ENCODE measurements at regions not wholly inside any gene's neighbourhood (a gene's known extent, or its start where the extent isn't known, plus 50 kb on each side); places are given as distances from the start of the nearest gene placed in this dataset.

DNA sequence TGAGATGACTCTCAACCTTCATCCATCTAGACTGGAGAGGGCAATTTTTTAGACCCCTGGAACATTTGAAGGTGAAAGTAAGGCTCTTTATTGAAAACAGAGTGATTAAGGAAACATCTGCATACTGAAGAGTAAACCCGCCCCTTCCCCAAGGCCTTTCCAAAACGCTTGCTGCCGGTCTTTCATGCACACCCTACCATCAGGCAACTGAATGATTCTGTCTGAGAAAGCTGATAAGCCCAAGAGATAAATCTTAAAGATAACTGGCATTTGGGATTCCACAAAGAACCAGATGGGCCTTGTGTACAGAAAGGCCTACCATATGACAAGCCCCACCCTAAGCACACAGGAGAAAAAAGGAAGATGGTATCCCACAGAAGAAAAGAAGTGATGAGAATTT, 54.4 kb upstream of the PIK3R1 start:
- DNase-seq (ENCODE audit: low spot score), result no peak

DNA sequence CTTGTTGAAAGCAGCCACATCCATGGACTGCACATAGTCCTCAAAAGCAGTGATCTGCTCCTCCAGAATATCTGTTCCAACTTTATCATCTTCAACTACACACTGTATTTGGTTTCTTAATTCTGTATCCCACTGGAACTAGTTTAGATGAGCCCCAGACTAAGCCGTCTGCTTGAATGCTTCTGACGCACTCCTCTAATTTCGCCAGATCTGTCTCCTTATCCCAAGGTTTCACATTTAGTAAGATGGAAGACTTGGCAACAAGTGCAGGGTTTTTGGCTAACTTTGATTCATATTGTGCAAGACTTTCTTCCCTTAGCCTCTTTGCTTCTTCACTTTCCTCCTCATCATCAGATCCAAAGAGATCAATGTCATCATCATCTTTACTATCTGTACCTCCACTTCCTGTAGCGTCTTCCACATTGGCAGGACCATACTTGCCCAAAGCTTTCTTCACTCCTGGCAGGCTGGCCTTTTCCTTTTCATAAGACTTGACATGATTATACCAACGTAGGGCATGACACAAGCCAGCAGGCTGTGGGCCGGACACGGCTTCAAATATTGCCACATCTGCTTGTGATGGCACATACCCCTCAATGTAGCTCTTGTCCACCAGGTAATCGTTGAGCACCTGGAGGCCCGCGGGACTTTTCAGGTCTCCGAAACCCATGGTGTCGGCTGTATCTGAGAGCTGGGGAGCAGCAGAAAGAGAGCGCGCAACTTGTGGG, 56.2 kb upstream of the PIK3R1 start:
- DNase-seq (ENCODE audit: low spot score), result no peak

DNA sequence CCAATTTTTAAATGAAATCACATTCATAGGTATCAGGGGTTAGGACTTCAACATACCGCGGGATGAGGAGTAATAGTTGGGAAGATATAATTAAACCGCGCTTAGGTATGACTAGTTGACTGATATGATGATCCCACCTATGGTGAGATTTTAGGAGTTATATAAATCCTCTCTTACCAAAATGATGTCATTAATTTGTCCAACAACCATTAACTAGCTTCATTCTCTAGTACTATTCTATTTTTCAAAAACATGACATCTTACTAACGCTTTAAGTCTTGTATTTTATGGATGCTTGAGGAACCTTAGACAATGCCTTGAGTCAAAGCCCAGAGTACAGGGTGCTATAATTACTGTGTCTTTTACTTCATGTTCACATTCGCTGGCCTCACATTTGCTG, 59.6 kb upstream of the PIK3R1 start:
- no peak for DNase-seq (ENCODE audit: low spot score)

DNA sequence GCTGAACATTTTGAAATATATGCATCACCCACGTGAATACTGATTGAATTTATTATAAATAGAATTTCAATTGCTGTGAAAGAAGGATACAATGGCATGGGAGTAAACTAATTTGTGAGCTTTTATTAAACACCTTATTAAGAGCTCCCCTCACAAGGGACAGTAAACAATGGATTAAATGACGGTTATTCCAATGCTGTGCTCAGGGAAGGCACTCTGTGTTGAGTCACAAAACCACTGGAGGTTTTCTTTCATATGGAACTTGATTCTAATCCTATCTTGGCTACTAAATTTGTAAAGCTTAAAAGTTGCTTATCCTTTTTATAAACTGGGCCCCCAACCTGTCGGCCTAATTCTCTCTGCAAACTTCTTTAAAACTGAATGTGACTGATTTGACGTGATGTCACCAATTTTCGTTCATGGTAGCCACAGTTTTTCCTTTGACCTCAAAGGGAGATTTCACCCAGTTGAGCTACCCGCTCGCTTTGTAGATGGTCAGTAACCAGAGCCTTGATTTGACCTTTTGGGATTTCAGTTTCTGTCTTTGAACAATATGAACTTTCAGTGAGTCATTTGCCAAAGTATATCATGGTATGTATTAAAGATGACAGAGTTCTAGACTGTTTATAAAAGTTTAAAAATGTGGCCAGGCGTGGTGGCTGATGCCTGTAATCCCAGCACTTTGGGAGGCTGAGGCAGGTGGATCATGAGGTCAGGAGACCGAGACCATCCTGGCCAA, 61.3 kb upstream of the PIK3R1 start:
- no peak for DNase-seq (ENCODE audit: low spot score)

DNA sequence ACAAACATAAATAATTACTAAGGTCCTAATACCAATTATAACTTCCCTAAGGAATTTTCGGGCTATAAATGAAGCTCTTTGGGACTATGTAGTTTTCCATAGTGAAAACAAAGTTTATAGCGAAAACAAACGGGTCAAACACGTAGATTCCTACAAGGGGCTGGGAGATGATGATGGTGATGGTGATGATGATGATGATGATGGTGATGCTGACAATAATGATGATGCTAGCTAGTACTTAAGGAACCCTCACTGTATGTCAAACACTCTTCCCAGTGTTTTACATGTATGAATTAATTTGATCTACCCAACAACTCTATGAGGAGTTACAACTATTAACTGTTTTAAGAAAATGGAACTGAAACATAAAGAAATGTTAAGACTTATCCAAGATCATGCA, 63.7 kb upstream of the PIK3R1 start:
- DNase-seq (ENCODE audit: low spot score), result no peak

DNA sequence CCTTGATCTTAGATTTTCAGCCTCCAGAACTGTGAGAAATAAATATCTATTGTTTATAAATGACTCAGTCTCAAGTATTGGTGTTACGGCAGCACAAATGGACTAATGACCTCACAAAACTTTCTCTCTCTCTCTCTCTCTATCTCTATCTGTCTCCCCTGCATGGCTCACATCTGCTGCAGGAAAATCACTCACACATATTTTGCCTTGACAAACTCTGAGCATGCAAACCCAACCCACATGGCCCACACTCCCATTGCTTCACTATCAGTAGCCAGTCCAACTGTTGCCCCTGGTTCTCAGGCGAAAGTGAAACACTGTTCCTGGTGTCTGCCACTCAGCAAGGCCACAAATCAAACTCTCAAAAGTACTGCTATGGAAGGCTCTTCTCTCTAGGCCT, 66.4 kb upstream of the PIK3R1 start:
- DNase-seq (ENCODE audit: low spot score), result no peak

DNA sequence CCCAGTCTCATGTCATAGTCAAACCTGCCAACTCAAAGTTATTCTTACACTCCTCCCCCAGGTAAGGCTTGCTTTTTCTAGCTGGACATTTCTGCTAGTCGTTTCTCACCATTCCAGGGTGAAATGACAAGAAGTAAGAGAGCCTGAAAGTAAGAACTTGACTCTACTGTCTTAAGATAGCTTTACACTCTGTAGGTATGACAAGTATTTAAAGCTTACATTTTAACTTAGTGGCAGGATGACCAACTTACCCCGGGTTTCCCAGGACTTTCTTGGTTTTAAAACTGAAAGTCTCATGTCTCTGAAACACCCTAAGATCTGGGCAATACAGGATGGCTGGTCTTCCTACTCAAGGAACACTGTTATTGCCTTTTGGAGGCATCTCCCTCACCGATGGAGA, 67.5 kb upstream of the PIK3R1 start:
- DNase-seq (ENCODE audit: low spot score), result no peak

DNA sequence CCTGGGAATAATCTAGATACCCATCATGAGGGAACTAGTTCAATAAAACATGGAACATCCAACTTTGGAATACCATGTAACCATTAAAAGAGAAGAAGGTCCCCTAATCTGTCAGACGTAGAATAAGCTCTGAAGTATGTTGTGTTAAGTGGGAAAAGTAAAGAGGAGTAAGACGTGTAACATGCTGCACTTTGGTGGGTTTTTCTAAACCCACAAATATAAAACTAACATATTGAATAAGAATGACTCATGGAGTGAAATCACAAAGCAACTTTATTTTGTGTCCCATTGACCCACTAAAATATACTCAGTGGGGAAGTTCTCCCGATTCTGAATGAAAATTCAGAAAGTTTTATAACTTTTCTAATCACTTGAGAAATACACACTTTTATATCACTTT, 67.9 kb upstream of the PIK3R1 start:
- DNase-seq (ENCODE audit: low spot score), result no peak

DNA sequence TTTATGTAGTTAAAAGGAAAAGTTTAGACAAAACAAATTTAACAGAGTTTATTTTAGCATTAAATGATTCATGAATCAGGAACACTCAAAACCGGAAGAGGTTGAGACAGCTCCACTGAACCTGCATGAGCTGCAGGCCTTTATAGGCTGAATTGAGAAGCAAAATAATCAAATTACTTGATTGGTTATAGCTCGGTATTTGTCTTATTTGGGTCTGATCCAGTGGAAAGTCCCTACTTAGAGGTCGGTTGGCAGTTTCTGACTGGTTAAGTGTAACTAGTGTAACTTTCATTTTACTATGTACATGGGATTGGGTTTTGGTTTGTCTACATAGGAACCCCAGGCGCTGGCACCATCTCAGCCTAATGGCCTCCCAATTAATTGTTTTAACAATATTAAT, 74.1 kb upstream of the PIK3R1 start:
- DNase-seq (ENCODE audit: low spot score), result no peak

DNA sequence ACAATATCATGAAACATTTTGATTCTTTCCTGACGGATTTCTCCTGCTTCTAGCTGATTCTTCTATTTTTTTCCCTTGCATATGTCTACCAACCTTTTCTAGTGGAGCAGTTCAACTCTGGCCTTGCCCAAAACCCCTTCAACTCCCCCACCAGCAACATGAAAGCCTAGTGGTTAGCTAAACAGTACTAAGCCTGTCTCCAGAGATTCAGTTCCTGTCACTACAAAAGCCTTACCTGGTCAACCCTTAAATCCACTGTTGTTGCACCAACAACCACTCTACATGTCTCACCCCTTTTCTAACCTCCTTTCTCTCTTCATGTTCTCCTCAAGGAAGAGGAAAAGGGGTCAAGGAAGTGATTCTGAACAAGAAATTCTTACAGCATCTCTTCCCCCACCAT, 74.8 kb upstream of the PIK3R1 start:
- DNase-seq (ENCODE audit: low spot score), result no peak

DNA sequence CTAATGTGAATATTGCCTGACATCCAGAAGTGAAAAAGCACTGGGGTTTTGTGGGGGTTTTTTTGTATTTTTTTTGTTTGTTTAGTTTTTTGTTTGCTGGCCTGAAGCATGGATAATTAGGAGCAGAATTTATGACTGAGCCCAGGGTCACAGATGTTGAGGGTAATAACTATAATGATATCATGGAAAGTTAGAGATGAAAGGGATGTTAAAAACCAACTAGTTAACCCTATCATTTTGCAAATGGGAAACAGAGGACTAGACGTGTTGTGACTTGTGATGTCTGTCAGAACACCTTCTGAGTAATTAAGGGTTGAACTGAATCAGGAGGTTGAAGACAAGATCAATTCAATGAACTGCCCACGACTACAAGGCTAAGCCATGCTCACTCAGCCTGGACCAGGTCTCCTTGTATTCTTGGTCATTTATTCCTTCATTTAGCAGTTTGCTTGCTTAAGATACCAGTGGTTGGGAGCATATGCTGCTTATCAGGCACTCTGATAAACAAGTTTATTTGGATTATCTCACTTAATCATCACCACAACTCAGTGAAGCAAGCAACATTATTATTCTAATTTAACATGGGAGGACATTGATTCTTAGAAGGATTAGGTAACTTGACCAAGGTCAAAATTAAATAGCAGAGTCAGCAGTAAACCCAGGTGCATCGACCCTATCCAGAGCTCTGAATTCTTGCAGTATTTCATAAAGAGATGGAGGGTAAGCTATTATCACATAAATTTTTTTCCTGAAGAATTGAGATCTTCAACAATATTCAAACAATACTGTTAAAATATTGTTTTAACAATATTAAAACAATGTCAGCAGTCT, 75.7 kb upstream of the PIK3R1 start:
- no peak for DNase-seq (ENCODE audit: low spot score)

DNA sequence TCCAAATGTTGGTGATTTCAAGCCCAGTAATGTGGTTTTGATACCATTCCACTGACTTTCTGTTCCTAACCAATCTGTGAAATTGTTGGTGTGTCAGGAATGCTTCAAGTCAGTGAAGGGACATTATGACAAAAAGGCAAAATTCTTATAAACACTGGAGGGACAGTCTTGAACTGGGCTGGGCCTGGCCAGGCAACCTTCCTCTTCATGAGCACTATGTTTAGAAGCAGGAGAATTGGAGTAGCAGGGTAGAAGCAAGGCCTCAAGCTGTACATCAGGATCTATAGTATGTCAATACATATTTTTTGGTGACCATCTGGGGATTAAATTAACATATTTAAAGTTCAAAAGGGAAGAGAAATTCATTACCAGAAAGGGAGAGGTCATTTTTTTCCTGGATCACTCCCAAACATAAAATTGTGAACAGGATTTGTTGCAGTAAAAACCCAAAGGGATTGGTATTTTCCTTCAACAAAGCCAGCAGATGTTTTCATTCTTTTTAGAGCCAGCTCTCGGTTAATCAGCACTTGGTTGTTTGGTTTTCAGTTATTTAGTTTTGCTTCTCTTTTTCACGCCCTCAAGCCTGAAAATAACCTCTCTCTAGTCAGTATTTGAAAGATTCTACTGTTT, 77.9 kb upstream of the PIK3R1 start:
- DNase-seq (ENCODE audit: low spot score), result no peak

DNA sequence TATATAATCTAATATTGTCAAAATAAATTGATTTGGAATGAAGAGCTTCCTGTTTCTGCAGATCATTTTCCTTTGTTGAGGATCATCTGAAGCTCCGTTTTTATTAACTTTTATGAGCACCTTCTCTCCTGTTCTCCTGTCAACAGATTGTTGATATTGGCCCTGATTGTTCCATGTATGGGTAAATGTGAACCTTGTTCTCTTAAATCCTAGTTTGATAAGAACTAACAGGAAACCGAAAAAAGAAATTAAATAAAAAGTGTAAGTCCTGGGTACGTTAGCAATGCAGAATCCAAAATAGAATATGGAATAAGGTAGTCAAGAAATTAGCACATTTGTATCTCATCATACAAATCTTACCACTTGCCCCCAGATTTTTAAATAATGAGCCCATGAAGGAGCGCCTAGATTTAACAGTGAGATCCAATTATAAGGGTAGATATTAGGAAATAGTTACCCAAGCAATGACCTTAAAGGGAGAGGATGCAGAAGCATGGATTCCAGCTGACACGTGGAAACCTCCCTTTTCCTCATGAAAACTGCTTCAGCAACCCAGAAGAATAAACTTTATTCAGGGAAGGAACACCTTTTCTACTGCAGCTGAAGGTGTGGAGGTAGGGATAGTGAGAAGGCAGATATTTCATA, 80.8 kb upstream of the PIK3R1 start:
- DNase-seq (ENCODE audit: low spot score), result no peak

DNA sequence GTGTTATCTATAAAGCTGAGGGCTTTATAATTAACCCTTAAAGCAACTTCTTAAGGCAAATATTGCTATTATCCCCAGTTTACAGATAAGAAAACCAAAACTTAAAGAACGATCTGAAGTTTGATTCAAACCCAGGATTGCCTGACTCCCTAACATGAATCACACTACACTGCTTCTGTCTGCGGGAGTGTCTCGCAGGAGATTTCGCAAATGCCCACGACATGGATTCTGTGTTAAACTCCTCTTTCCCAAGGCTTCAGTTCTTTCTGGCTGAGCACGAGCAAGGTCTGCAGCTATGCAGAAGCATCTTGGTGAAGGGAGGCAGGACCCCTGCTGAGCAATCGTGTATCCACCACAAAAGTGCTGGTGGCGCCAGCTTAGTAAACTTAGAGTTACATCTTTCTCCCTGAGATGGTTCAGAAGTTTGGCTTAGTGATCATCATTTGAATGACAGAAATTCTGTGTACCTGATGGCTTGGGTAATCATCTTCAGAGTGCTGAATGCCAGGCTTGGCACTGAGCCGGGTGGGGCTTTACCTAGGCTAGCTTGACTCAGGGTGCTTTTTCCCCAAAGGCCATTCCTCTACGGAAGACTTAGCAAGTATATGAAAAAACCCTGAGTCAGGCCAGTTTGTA, 81.4 kb upstream of the PIK3R1 start:
- DNase-seq (ENCODE audit: low spot score), result no peak

DNA sequence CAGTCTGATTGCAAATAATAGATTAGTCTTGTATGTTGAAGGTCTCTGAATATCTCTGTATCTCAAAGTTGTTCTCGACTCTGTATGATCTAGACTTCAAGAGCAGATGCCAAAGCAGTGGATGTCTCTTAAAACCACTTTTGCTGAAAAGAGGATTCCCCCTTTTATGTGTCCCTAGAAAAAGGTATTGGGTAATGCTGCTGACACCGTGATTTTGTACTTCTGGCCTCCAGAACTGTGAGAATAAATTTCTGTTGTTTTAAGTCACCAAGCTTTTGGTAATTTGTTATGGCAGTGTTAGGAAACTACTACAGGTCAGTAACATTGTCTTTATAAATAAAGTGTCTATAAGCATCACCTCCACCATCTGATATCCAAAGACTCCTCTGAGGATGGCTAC, 85.3 kb upstream of the PIK3R1 start:
- DNase-seq (ENCODE audit: low spot score), result no peak

DNA sequence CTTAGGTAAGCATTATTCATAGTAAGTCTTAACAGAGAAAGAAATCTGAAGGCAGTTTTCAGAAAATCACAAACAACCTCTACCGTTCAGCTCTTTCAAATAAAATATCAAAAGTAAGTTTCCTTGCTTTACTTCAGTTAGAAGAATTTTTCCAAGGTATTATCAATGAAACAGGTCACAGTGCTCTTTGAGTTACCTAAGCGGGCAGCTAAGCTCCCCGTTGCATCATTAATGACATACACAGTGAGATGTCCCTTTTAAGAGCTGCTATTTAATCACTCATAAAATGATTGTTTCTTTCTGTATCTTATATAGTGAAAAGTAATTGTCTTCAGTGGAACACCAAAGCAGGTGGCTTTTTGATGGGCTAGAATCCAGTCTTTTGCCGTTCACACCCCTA, 86.2 kb upstream of the PIK3R1 start:
- DNase-seq (ENCODE audit: low spot score), result no peak

DNA sequence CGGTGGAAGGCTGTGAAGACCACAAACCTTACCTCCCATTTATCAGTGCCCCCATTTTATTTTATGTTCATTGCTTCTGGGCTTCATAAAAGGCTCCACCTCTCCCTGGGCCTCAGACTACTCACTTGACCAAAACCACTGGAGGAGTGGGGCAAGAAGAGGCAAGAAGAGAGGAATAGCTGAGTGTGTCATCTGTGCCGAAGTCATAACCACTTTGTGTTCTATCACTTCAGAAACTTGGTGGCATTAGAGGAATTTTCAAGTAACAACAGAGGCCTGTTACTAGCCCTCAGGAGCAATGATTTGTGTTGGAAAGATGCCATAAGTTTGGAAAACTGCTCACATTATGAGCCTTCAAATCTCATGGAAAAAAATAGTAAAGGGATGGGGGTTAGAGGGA, 88.7 kb upstream of the PIK3R1 start:
- no peak for DNase-seq (ENCODE audit: low spot score)

DNA sequence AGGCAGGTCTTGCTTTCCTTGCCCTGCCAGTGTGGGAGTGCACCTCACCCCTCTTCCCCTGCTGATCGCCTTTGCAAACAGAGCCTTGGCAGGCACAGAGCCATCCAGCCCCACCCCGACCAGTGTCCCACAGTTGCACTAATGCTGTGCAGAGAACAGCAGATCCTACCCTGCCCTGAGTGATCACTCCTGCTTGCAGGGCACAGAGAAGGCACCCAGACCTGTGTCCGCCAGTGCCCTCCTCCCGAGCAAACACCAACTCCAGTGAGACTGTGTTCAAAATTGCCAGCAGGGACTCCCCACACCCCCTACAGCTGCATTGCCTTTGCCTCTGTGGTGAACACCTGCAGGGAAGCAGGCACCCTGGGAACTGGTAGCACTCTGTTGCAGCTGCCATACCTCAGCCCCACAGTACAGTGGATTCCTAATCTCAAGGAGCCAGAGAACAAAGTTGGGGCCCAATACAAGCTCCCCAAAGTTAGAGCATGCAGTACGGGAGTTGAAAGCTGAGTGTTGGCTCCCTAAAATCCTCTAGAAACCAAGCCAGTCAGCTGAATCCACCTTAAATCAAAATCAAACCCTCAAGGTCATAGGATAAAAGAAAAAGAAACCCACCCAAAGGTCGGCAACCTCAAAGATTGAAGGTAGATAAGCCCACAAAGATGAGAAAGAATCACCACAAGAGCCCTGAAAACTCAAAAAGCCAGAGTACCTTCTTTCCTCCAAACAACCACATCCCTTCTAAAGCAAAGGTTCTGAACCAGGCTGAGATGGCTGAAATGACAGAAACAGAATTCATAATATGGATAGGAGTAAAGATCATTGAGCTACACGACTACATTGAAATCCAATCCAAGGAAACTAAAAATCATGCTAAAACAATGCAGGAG, 92.9 kb upstream of the PIK3R1 start:
- no peak for DNase-seq (ENCODE audit: low spot score)

DNA sequence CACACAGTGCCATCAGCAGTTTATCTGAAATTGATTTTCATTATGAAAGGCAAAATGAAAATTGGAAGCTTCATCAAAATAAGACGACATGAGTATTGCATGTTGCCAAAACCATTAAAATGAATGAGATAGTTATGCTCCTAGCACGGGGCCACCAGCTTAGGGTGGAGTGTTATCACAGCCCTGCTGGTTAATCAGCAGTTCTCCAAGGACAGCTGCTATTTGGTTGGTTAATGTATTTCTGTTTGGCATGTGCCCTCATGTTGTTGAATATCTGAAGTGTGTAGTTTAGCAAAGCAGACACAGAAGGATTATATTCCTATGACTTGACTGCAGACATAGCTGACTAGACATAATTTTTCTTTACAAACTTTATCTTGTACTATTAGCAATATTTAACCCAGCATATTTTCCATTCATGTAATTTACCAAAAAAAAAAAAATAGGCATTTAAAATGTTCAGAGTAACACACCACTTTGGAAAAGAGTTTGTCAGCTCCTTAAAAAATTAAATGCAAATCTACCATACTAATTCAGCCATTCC, 98.6 kb upstream of the PIK3R1 start:
- no peak for DNase-seq (ENCODE audit: low spot score)

DNA sequence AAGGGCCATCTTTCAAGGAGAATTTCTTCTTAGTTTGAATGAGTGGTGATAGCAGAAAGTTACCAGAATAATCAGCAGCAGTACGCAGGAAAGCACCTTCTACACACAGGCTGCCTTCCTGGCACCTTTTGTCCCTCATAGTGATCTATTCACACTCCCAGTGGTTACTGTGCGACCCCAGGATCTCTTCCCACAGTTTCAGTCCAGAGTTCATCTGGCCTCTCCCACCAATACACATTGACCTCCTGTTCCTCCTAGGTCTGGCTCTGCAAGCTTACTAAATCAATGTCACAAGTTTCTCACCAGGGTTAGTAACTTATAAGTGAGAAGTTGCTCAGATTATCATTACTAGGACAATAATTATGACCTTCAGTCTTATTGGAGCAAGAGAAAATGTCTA, 99.1 kb upstream of the PIK3R1 start:
- DNase-seq (ENCODE audit: low spot score), result no peak

Measured in Ammon's horn (tissue), 1 donor.